ENCODE measurements at regions not wholly inside any gene's neighbourhood (a gene's known extent, or its start where the extent isn't known, plus 50 kb on each side); places are given as distances from the start of the nearest gene placed in this dataset.
"Not testable (repeated sequence)": the region's sequence is repeated elsewhere in the genome, so short reads cannot be mapped to it uniquely, and the experiment has no call there.

- no peak for DNase-seq (ENCODE audit: extremely low read depth, low read depth)
- no peak for TF ChIP-seq CTCF (IDR thresholded peaks at IDR 0.05; ENCODE audit: low read depth, low read length)
These were observed 76.6 kb upstream of the SRD5A3 start for GRCh38 chr4:55269470-55269869.

DNA sequence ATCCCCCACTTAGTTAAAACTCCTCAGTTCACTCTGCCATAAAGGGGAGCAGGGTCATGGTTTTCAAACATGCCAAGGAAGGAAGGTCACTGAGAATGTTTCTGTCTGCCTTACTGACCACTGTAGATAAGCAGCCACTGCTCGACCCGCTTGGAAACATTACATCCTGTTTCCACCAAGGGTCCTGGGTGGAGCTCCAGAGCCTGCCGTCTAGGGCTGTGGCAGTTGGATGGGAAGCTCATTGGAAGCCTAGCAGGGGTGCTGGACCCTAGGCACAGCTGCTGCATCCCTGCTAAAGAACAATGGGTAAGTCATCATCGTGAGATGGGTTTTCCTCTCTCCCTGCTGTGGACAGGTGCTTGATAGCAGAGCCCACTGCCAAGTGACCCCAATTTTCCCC is 76.0 kb upstream of the SRD5A3 start:
- DNase-seq (ENCODE audit: extremely low read depth, low read depth) = no peak
- TF ChIP-seq CTCF (IDR thresholded peaks at IDR 0.05; ENCODE audit: low read depth, low read length) = no peak

DNA sequence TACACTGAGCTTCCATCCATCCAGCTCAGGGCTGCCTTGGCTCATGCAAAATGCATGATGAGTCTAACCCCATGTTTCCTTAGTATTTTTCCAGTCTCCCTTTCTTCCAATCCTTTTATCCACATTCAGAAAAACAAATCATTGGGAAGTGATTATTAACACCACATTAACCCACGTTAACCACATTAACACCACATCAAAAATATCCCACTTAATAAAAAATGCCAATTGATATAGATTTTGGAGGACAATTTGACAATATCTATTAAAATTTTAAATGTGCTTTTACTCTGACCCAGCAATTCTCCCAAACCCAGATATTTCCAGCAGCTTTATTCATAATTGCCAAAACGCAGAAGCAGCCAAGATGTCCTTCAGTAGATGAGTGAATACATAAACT is 75.6 kb upstream of the SRD5A3 start:
- DNase-seq (ENCODE audit: extremely low read depth, low read depth) = no peak

DNA sequence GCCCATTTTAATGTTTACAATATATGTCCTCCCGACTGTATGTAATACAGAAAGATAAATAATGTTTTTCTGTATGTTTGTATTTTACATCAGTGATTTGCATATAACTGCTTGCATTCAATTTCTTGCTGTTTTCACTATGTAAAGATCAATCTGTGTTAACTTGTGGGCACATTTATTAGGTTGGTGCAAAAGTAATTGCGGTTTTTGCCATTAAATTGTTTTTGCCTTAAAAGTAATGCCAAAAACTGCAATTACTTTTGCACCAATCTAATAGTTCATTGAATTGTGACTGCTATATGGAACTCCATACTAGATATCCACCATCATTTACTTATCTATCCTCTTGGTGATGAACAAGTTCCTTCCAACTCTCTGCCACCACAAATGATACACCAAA is 73.9 kb upstream of the SRD5A3 start:
- no peak for TF ChIP-seq CTCF (IDR thresholded peaks at IDR 0.05; ENCODE audit: low read depth, low read length)
- no peak for DNase-seq (ENCODE audit: extremely low read depth, low read depth)

More for the DNA sequence above, 75.6 kb upstream of the SRD5A3 start:
- no peak for TF ChIP-seq CTCF (IDR thresholded peaks at IDR 0.05; ENCODE audit: low read depth, low read length)

GRCh38 chr4:55272589-55272988 is 73.5 kb upstream of the SRD5A3 start:
- DNase-seq (ENCODE audit: extremely low read depth, low read depth) = no peak
- TF ChIP-seq CTCF (IDR thresholded peaks at IDR 0.05; ENCODE audit: low read depth, low read length) = no peak

DNA sequence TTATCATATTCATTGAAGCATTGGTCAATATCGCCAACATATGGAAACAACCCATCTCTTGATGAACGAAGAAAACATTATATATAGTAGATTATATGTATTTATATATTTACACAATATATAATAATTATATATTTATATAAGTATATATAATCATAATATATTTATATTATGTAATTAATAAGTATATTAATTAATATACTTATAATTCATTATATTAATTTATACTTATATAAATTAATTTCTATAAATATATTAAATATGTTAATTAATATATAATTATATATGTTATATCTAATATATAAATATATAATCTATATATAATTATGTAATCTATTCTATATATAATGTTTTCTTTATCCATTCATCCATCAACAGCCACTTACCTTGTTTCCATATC is 69.0 kb upstream of the SRD5A3 start:
- DNase-seq (ENCODE audit: extremely low read depth, low read depth) = no peak
- no peak for TF ChIP-seq CTCF (IDR thresholded peaks at IDR 0.05; ENCODE audit: low read depth, low read length)

DNA sequence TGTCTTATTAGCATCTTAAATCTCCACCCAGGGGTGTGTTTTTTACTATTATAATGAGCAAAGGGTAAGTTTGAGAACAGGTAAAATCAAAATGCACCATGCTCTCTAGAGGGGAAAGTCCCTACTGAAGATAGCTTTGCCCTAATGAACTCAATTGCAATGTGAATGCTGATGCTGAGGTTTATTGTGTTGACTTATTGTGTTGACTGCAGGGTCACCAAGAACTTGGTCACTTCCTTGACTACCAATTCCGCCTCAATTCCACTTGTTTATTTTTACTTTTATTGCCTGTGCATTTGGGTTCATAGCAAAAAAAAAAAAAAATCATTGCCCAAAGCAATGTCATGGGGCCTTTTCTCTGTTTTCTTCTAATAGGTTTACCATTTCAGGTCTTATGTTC is 67.7 kb upstream of the SRD5A3 start:
- DNase-seq (ENCODE audit: extremely low read depth, low read depth) = no peak
- no peak for TF ChIP-seq CTCF (IDR thresholded peaks at IDR 0.05; ENCODE audit: low read depth, low read length)

DNA sequence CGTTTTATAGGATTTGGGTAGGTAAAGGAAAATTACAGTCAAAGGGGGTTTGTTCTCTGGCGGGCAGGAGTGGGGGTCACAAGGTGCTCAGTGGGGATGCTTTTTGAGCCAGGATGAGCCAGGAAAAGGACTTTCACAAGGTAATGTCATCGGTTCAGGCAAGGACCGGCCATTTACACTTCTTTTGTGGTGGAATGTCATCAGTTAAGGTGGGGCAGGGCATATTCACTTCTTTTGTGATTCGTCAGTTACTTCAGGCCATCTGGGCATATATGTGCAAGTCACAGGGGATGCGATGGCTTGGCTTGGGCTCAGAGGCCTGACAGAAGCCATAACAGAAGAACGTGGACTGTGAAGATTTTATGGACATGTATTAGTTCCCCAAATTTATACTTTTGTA is 65.6 kb upstream of the SRD5A3 start:
- DNase-seq (ENCODE audit: extremely low read depth, low read depth) = not testable (repeated sequence)

GRCh38 chr4:55281118-55281683 is 64.8 kb upstream of the SRD5A3 start:
- DNase-seq (ENCODE audit: extremely low read depth, low read depth) = not testable (repeated sequence)
